AG09309 (cell line): ENCODE measurements at regions not wholly inside any gene's neighbourhood (a gene's known extent, or its start where the extent isn't known, plus 50 kb on each side); places are given as distances from the start of the nearest gene placed in this dataset.

ENCODE experiments used
- DNase-seq: peaks from one replicate; pipeline ENCODE4 v3.0.0-alpha.2; 2010; ENCODE audit warnings: low read depth
- H3K4me3 ChIP-seq: 2 replicates; pipeline ENCODE4 v1.5.1; 2011; ENCODE audit warnings: mild to moderate bottlenecking, low read depth, low read length, moderate library complexity; ENCODE audit not compliant: control insufficient read depth
- CTCF ChIP-seq: IDR thresholded peaks from 2 replicates; pipeline ENCODE4 v1.5.1; 2011; ENCODE audit warnings: mild to moderate bottlenecking, low read depth, low read length, inconsistent platforms; ENCODE audit not compliant: insufficient read depth, control insufficient read depth; ENCODE audit errors: missing control alignments

- H3K4me3 ChIP-seq, result no peak overlapping the region
- DNase-seq, result no peak
- TF ChIP-seq CTCF, result no peak
Measured at GRCh38 chr14:87343652-87344051, 649.3 kb downstream of the GALC start.

- no peak for TF ChIP-seq CTCF
- H3K4me3 ChIP-seq, result no peak overlapping the region
- no peak for DNase-seq
Measured at GRCh38 chr14:87334997-87335685, 657.8 kb downstream of the GALC start.

GRCh38 chr14:87331991-87332390, 661.0 kb downstream of the GALC start:
- no peak for TF ChIP-seq CTCF
- no peak overlapping the region for H3K4me3 ChIP-seq
- no peak for DNase-seq

- TF ChIP-seq CTCF, result no peak
- no peak overlapping the region for H3K4me3 ChIP-seq
- DNase-seq, result no peak
Measured at GRCh38 chr14:87325741-87326140, 667.2 kb downstream of the GALC start.

- no peak for TF ChIP-seq CTCF
Measured at GRCh38 chr14:87323191-87323590, 669.8 kb downstream of the GALC start.

GRCh38 chr14:87321548-87321947, 671.4 kb downstream of the GALC start:
- DNase-seq, result no peak
- H3K4me3 ChIP-seq, result no peak overlapping the region
- TF ChIP-seq CTCF, result no peak

More at GRCh38 chr14:87323191-87323590, 669.8 kb downstream of the GALC start:
- no peak for DNase-seq
- no peak overlapping the region for H3K4me3 ChIP-seq

- H3K4me3 ChIP-seq, result no peak overlapping the region
- DNase-seq, result no peak
- no peak for TF ChIP-seq CTCF
Measured at GRCh38 chr14:87312894-87313205, 680.1 kb downstream of the GALC start.
